SH-SY5Y (cell line): ENCODE measurements at regions not wholly inside any gene's neighbourhood (a gene's known extent, or its start where the extent isn't known, plus 50 kb on each side); places are given as distances from the start of the nearest gene placed in this dataset.

Source experiments
- GATA2 ChIP-seq: IDR thresholded peaks from 2 replicates; pipeline ENCODE4 v1.6.1; 2011; ENCODE audit warnings: mild to moderate bottlenecking, low read depth, low read length
- GATA3 ChIP-seq: IDR thresholded peaks from 2 replicates; pipeline ENCODE4 v1.6.1; 2011; ENCODE audit warnings: low read depth, mild to moderate bottlenecking, low read length, moderate library complexity

DNA sequence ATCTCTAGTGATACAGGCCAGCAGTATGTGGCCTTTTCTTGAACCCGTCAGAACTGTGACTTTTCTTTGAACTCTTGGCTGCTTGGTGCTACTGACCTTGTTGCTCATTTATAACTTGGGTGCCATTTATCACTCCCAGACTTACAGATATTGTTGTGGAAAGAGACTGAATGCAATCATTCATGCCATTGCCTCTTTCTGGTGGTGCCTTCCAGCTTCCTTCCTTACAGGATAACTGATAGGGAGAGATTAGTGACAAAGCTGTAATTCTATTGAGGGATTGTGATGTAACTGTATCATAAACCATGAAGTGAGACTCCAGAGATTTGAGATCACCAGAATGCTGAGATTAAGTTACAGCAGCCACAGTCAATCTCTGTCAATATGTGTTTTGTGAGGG is 256.5 kb downstream of the USP25 start:
- TF ChIP-seq GATA2 (no peak), GATA3 (no peak)
